Mucosa of descending colon (tissue), 3 donors: ENCODE measurements at regions not wholly inside any gene's neighbourhood (a gene's known extent, or its start where the extent isn't known, plus 50 kb on each side); places are given as distances from the start of the nearest gene placed in this dataset.

Experiments used
- ATAC-seq: fragments of 200-7000 bp; cut with Tn5 transposase; one replicate; pipeline ENCODE4 v1.9.1; 2020; ENCODE audit warnings: mild to moderate bottlenecking, moderate library complexity
- DNase-seq, 3 donors: peaks; one replicate each; pipeline ENCODE4 v3.0.0-alpha.2; 2020
- H3K36me3 ChIP-seq: fragments of 200-600 bp; one replicate; pipeline ENCODE4 v1.8.0; 2021; ENCODE audit warnings: low read depth, mild to moderate bottlenecking
- H3K4me1 ChIP-seq: fragments of 200-600 bp; one replicate; pipeline ENCODE4 v1.8.0; 2021; ENCODE audit warnings: low read depth, mild to moderate bottlenecking
- H3K4me3 ChIP-seq: fragments of 200-600 bp; one replicate; pipeline ENCODE4 v1.8.0; 2021; ENCODE audit warnings: mild to moderate bottlenecking
- H3K9me3 ChIP-seq: fragments of 200-600 bp; one replicate; pipeline ENCODE4 v1.8.0; 2021; ENCODE audit warnings: mild to moderate bottlenecking
- intact Hi-C, 2 donors: fragments of 100-400 bp; cut with DNase I in 1 of 2; cut with micrococcal nuclease in 1 of 2; formaldehyde crosslinking; loops; one replicate each; pipeline versions ENCODE4 v1.11.0 to v1.11.1; 2022; cut with DNase I, micrococcal nuclease
- TF ChIP-seq, protein P1 (sequence below): fragments of 200-600 bp; IDR thresholded peaks from one replicate; pipeline ENCODE4 v1.8.0; 2022; ENCODE audit warnings: antibody characterized with exemption, mild to moderate bottlenecking
- donor health status: DM: no; HTN: no; CAD: no; lungs with moderate emphysema.
- donor health status: DM: no; HTN: no; CAD: no.
- donor health status: DM: no; HTN: yes; CAD: no.

DNA sequence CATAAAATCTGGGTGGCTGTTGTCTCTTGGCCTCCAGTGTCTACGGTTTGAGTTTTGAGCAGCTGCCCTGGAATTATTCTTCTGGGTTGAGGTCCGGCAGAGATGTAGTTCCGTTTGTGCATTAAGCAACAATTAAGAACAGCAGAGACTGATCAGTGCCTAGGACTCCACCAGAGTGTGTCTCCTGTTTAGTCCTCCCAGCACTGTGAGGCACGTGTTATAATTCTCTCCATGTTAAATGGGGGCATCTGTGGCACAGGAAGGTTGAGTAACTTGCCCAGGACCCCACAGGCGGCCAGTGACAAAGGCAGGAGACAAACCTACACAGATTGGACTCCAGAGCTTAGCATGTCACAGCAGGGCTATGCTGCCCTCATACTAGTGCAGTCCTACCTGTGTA lies 225.1 kb downstream of the CBLN1 start:
- intact Hi-C loops: no loop called here

DNA sequence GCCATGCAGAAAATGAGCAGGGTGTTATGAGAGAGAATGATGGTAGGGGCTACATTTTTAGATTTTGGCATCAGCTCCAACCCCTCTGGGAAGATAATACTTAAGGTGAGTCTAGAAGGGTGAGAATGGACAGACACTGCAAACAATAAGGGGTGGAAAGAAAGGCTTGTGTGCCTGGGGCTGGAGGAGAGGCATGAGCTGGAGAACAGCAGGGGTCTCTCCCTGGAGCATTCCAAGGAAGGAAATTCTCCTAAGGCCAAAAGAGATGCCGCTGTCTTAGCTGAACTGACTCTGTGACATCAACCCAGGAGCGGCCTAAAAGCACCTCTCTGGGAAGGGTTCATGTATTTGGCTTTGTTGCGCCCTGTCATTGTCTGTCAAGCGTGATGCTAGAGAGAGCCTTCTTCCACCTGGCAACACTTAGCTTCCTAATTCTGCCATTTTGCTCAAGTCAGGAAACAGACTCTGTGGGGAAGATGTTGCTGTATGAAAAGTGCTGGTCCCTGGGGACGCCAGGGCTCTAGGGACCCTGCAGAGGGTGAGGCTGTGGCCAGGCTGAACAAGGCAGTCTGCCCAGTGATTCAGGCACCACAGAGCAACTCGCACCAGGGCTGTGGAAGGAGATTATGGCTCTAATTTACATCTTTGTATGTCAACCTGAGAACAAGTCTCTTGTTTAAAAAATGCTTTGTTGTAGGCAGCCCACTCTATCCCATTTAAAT lies 225.7 kb downstream of the CBLN1 start:
- no peaks in the 10 kb centered on the region for H3K9me3 ChIP-seq
- no peaks in the 10 kb centered on the region for H3K36me3 ChIP-seq
- TF ChIP-seq, protein P1, sequence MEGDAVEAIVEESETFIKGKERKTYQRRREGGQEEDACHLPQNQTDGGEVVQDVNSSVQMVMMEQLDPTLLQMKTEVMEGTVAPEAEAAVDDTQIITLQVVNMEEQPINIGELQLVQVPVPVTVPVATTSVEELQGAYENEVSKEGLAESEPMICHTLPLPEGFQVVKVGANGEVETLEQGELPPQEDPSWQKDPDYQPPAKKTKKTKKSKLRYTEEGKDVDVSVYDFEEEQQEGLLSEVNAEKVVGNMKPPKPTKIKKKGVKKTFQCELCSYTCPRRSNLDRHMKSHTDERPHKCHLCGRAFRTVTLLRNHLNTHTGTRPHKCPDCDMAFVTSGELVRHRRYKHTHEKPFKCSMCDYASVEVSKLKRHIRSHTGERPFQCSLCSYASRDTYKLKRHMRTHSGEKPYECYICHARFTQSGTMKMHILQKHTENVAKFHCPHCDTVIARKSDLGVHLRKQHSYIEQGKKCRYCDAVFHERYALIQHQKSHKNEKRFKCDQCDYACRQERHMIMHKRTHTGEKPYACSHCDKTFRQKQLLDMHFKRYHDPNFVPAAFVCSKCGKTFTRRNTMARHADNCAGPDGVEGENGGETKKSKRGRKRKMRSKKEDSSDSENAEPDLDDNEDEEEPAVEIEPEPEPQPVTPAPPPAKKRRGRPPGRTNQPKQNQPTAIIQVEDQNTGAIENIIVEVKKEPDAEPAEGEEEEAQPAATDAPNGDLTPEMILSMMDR: no peak
- H3K4me1 ChIP-seq: no peaks in the 10 kb centered on the region
- no peak overlapping the region for H3K4me3 ChIP-seq
- DNase-seq (no peak), ATAC-seq (no peak)
- intact Hi-C loops: no loop called here

More for the DNA sequence above, 225.1 kb downstream of the CBLN1 start:
- no peaks in the 10 kb centered on the region for H3K36me3 ChIP-seq
- no peak for DNase-seq
- no peak overlapping the region for H3K4me3 ChIP-seq
- TF ChIP-seq, protein P1: no peak
- H3K4me1 ChIP-seq: no peaks in the 10 kb centered on the region
- ATAC-seq: no peak
- no peaks in the 10 kb centered on the region for H3K9me3 ChIP-seq

DNA sequence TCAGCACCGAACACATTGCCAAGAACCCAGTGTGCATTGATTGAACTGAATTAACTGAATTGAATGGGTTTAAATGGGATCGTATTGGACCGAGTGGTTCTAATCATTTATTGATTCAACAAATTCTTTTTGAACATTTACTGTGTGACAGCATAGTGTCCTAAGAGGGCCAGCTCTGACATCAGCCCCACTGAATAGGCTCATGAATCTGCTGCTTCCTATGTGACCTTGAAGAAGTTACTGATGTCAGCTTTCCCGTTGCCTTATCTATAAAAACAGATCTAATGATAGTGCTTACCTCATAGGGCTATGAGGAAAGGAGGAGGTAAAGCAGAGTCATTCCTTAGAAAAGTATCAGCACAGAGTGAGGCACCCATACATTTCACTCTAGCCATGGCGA lies 226.3 kb downstream of the CBLN1 start:
- DNase-seq (no peak), ATAC-seq (no peak)
- Histone ChIP-seq H3K9me3 (no peaks in the 10 kb centered on the region), H3K4me1 (no peaks in the 10 kb centered on the region), H3K36me3 (no peaks in the 10 kb centered on the region), H3K4me3 (no peak overlapping the region)
- TF ChIP-seq, protein P1: no peak
- intact Hi-C loops: no loop called here

DNA sequence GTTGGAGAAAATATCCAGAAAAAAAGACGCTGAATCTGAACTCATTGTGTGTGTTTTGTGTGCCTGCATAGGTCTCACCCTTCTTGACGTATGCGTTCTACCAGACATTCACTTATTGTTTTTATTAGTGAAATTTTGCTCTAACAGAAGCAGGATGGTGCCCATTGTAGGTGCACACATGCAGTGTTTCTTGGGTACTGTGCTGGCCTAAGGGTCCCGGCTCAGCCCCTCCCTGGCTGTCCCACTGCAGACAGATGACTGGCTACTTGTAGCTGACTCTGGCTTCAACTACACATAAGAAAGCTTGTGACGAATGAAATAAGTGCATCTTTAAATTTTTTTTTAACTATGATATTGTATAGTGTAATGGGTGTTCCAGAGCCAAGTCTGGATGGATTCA lies 227.0 kb downstream of the CBLN1 start:
- no peak for ATAC-seq
- intact Hi-C loops: no loop called here
- TF ChIP-seq, protein P1: no peak

DNA sequence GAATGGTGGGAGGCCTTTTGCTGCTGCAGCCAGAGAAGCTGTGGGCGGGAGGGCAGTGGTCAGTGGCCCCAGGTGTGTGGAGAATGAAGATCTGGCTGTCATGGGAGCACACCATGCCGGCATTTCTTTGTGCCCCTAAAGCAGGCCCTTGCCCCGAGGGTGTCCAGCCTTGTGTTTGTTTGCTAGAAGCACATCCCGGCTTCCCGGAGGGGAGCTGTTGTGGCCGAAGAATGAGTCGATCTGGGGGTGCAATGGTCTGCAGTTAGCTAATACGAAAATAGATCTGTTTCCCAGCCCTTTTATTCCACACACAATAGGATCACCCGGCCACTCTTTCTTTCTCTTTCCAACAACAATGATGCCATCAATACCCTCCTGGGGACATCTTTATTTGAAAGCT lies 228.8 kb downstream of the CBLN1 start:
- Histone ChIP-seq H3K4me3 (no peak overlapping the region), H3K9me3 (no peaks in the 10 kb centered on the region), H3K36me3 (no peaks in the 10 kb centered on the region), H3K4me1 (no peaks in the 10 kb centered on the region)
- TF ChIP-seq, protein P1: no peak
- intact Hi-C loops: no loop called here
- no peak for DNase-seq
- no peak for ATAC-seq

More for the DNA sequence above, 227.0 kb downstream of the CBLN1 start:
- DNase-seq: no peak
- Histone ChIP-seq H3K4me3 (no peak overlapping the region), H3K9me3 (no peaks in the 10 kb centered on the region), H3K36me3 (no peaks in the 10 kb centered on the region), H3K4me1 (no peaks in the 10 kb centered on the region)
